PC-9 (cell line): ENCODE measurements at regions not wholly inside any gene's neighbourhood (a gene's known extent, or its start where the extent isn't known, plus 50 kb on each side); places are given as distances from the start of the nearest gene placed in this dataset.

Source experiments
- EZH2 ChIP-seq: fragments of 200-600 bp; sonication (generic); IDR thresholded peaks from 2 replicates; pipeline ENCODE4 v1.8.0; 2017; ENCODE audit warnings: antibody characterized with exemption, low read depth
- TF ChIP-seq, protein P1 (sequence below): fragments of 200-600 bp; sonication (generic); conservative IDR thresholded peaks from 2 replicates; pipeline ENCODE4 v1.6.1; 2017; ENCODE audit warnings: mixed run types, antibody characterized with exemption, mild to moderate bottlenecking, moderate library complexity

- TF ChIP-seq, protein P1, sequence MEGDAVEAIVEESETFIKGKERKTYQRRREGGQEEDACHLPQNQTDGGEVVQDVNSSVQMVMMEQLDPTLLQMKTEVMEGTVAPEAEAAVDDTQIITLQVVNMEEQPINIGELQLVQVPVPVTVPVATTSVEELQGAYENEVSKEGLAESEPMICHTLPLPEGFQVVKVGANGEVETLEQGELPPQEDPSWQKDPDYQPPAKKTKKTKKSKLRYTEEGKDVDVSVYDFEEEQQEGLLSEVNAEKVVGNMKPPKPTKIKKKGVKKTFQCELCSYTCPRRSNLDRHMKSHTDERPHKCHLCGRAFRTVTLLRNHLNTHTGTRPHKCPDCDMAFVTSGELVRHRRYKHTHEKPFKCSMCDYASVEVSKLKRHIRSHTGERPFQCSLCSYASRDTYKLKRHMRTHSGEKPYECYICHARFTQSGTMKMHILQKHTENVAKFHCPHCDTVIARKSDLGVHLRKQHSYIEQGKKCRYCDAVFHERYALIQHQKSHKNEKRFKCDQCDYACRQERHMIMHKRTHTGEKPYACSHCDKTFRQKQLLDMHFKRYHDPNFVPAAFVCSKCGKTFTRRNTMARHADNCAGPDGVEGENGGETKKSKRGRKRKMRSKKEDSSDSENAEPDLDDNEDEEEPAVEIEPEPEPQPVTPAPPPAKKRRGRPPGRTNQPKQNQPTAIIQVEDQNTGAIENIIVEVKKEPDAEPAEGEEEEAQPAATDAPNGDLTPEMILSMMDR, result no peak
- TF ChIP-seq EZH2, result no peak
Observed at GRCh38 chr5:163384669-163385068, 52.7 kb upstream of the CCNG1 start.
